NCI-H1105 (cell line): ENCODE measurements at regions not wholly inside any gene's neighbourhood (a gene's known extent, or its start where the extent isn't known, plus 50 kb on each side); places are given as distances from the start of the nearest gene placed in this dataset.

Experiments used
- DNase-seq: peaks from one replicate; lab custom pipeline; 2025; lab: John Stamatoyannopoulos, UW

GRCh38 chr2:193774166-193774565, 1579.4 kb upstream of the TMEFF2 start:
- no peak for DNase-seq

GRCh38 chr2:193751299-193751698, 1556.6 kb upstream of the TMEFF2 start:
- DNase-seq, result no peak

GRCh38 chr2:193749485-193749884, 1554.8 kb upstream of the TMEFF2 start:
- no peak for DNase-seq

DNA sequence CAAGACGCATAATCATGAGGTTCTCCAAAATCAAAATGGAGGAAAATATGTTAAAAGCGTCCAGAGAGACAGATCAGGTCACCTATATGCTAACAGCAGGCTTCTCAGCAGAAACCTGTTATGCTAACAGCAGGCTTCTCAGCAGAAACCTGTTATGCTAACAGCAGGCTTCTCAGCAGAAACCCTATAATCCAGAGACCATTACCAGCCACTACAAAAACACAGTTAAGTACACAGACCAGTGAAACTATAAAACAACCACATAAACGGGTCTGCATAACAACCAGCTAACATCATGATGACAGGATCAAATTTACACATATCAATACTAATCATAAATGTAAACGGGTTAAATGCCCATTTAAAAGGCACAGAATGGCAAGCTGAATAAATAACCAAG, 1548.4 kb upstream of the TMEFF2 start:
- DNase-seq, result no peak

GRCh38 chr2:193738892-193739291, 1544.2 kb upstream of the TMEFF2 start:
- DNase-seq, result no peak

- no peak for DNase-seq
Observed at GRCh38 chr2:193712912-193713311, 1518.2 kb upstream of the TMEFF2 start.

DNA sequence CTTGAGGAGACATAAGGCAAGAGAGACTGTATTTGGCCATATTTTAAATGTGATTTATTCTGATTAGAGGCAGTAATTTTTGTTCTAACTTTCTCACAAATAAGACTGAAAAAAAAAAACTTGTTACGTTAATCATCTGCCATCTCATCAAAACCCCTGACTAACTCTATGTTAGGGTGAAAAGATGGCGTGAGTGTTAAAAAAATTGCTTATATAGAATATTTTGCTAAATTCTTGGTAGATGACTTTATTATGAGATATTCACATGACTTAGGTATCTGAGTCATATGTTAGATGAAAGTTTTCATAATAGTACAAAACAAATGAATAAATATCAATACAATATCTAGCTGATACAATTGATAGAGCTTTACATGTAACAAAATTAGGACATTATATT, 1508.7 kb upstream of the TMEFF2 start:
- DNase-seq, result no peak

DNA sequence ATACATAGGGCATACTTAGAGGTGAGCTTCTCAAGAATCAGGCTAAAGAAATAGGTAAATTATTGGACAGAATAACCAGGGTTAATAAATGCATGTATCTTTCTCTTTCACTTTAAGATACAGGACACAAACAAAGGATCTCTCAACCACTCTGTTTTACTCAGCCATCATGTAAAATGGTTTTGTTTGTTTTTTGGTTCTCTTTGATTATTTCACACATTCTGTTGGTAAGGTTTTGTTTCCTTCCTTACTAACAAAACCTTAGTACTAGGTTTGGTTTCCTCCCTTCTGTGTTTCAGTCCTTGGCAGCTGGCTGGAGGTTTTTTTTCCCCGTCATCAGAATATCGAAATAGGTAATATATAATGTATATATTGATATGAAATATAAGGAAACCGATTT, 1506.8 kb upstream of the TMEFF2 start:
- no peak for DNase-seq

- no peak for DNase-seq
Observed at GRCh38 chr2:193695367-193695766, 1500.6 kb upstream of the TMEFF2 start.

DNA sequence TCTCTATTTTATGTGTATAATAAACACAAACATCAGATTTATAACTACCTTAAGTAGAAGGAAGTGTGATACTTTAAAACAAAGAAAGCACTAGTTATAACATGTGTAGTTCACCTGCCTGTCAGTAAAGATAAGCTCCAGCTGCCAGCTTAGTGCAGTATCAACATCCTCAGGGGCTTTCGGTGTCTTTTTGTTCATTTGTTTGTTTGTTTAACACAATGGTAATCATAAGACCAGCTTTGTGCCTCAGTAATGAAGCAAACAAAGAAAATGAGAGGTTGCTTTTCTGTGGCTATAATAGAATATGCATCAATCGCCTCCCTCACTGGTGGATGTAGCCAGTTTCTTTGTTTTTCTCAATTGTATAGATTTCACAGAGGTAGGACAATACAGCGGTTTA, 1499.0 kb upstream of the TMEFF2 start:
- DNase-seq, result peak; percentile 49

DNA sequence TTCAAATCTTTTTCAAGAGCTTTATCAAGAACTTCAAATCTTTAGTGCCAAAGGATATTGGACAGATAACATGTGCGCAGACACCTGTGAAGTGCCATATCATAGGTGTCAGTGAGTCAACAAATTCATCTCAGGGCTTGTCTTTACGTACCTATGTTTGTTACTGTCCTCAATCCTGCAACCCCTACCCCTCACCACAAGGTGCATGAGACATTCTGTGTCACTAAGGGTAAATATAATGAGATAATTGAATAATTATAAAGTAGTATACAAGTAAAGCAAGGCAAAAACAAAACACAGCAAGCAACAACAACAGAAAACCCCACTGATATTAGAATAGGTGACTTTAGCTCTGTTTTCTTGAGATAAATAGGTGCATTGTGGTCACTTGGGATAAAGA, 1495.8 kb upstream of the TMEFF2 start:
- no peak for DNase-seq

DNA sequence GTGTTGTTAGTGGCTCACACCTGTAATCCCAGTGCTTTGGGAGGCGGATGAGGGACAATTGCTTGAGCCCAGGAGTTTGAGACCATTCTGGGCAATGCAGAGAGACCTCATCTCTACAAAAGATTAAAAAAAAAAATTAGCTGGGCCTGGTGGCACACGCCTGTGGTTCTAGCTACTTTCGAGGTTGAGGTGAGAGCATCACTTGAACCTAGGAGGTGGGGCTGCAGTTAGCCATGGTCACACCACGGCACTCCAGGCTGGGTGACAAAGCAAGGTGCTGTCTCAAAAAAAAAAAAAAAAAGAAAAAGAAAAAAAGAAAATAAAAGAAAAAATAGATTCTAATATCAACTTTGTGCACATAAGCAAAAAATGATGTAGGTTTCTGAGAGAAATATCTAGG, 1492.5 kb upstream of the TMEFF2 start:
- DNase-seq, result no peak

GRCh38 chr2:193679847-193680246, 1485.1 kb upstream of the TMEFF2 start:
- no peak for DNase-seq

GRCh38 chr2:193670478-193670877, 1475.7 kb upstream of the TMEFF2 start:
- no peak for DNase-seq

- no peak for DNase-seq
Observed at GRCh38 chr2:193668557-193669323, 1474.0 kb upstream of the TMEFF2 start.

DNA sequence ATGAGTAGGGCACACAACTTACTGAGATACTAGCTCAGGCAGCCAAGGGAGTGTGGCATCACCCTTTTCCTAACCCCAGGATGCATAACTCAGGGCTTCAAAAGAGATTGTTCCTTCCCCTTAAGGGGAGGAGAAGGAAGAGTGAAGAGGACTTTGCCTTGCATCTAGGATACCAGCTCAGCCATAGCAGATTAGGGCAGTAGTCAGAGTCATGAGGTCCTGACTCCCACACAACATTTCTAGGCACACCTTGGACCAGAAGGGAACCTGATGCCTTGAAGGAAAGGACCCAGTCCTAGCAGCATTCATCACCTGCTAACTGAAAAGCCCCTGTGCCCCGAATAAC, 1433.2 kb upstream of the TMEFF2 start:
- no peak for DNase-seq

GRCh38 chr2:193627187-193627926, 1432.6 kb upstream of the TMEFF2 start:
- DNase-seq, result no peak

GRCh38 chr2:193608451-193608850, 1413.7 kb upstream of the TMEFF2 start:
- no peak for DNase-seq

- no peak for DNase-seq
Observed at GRCh38 chr2:193590831-193591230, 1396.1 kb upstream of the TMEFF2 start.

DNA sequence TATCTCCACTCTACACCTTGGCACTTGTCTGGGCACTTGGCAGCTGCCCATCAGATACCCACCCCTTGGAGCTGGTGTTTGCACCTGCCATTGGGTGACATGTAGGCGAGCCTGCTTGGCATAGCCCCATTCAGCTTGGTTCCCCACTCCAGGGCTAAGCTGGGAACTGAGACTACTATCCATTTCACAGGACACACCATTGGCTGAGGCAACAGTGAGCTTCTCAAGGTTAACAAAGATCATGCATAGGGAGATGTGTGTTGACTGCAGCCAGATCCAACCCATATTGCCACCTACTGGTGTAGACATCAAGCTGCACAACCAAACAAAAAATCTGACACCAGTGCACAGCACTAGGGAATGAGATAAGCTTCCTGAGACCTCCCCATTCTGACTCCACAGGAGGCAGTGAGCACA, 1389.8 kb upstream of the TMEFF2 start:
- no peak for DNase-seq

- DNase-seq, result no peak
Observed at GRCh38 chr2:193583638-193584400, 1389.1 kb upstream of the TMEFF2 start.

GRCh38 chr2:193581807-193582206, 1387.1 kb upstream of the TMEFF2 start:
- peak; percentile 12 for DNase-seq
